ENCODE measurements at regions not wholly inside any gene's neighbourhood (a gene's known extent, or its start where the extent isn't known, plus 50 kb on each side); places are given as distances from the start of the nearest gene placed in this dataset.
A peak's percentile ranks its signal among the peaks of the same experiment; 100 is the strongest.
"Not testable (repeated sequence)": the region's sequence is repeated elsewhere in the genome, so short reads cannot be mapped to it uniquely, and the experiment has no call there.

DNA sequence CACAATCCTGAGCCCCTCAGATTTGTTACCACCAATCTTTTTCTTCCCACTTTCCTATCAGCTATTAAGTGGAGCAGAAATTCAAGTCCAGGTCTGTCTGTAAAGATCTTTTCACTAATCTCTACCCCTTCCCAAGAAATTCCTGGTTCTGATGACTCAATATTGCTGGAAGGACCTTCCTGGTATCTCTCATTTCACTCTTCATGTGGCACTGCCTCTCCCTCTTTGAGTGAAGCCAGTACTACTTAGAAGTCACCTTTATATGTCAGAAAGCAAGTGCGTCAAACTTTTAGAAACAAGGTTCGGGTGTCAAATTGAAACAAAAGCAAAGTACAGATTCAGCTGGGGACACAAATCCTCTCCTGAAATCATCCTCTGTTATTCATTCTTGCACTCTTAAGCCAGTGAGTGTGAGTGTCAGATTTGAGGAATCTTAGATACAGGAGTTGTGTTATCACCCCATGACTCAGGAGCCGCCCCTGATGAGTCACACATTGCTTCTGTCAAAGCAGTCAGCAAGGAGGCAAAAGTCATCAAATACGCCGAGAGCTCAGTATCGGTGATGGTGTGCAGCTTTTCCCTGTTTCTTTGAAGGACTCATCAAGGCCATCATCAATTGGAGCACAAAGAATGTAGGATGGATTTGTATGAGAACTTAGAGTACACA lies 313.0 kb downstream of the CETN3 start:
- no peaks in the 10 kb centered on the region for H3K4me1 ChIP-seq (replicated peaks in 1 of 2)
- in situ Hi-C loops (cut with MboI; ENCODE audit: low pct_unique_long_range_greater_than_20kb in 2 of 9, low sequenced_read_pairs in 9 of 9, unreplicated experiment in 9 of 9) = no loop called here
- no peak overlapping the region for H3K4me3 ChIP-seq
- 70 to 100% (median 82%) methylated on average over 1 to 6 of the region's 6 CpGs; no CpG with 5 or more reads in 1 of the 10 experiments for WGBS, 10 experiments
- no peak overlapping the region for H3K27ac ChIP-seq
- ATAC-seq (replicated peaks in 6 of 8) = peak in 7 of 8 experiments; percentile 51 to 96 (median 81)

DNA sequence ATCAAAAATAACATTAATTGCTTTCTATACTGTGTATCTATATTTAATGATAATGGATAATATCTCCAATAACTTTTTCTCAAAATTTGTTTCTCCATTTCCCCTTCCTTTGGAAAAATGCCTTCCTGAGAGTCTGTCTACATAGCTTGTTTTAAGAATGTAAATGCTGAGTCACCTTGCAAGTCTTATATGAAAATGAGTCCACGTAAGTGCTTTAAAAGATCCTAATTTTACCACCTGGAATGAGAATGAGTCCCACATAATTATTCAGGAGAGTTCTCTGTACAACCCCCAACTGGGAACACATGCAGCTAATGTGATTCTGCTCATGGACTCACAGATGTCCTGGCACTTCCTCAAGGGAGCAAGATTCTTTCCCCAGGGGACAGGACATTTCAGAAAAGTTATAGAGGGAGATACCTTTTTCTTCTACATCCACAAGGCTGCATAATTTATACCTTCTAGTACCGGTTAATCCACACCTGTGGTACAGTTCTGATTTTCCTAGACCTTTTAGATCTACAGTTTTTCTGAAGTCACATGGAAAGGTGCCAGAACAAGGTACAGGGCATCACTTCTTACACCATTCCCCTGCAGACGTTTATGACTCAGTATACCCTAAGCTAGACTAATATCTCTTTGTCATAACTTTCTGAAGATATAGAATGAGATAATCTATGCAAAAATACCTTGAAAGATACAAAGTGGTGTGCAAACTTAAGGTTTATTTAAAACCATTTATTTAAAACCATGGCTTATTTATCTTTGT lies 314.1 kb downstream of the CETN3 start:
- in situ Hi-C loops (cut with MboI; ENCODE audit: low pct_unique_long_range_greater_than_20kb in 2 of 9, low sequenced_read_pairs in 9 of 9, unreplicated experiment in 9 of 9) = no loop called here
- Histone ChIP-seq H3K27ac (no peak overlapping the region), H3K4me1 (replicated peaks in 1 of 2) (no peaks in the 10 kb centered on the region), H3K4me3 (no peak overlapping the region)
- no peak for ATAC-seq (replicated peaks in 6 of 8)
- WGBS, 10 experiments = 60 to 100% (median 82%) methylated on average over 1 to 3 of the region's 3 CpGs; no CpG with 5 or more reads in 2 of the 10 experiments

DNA sequence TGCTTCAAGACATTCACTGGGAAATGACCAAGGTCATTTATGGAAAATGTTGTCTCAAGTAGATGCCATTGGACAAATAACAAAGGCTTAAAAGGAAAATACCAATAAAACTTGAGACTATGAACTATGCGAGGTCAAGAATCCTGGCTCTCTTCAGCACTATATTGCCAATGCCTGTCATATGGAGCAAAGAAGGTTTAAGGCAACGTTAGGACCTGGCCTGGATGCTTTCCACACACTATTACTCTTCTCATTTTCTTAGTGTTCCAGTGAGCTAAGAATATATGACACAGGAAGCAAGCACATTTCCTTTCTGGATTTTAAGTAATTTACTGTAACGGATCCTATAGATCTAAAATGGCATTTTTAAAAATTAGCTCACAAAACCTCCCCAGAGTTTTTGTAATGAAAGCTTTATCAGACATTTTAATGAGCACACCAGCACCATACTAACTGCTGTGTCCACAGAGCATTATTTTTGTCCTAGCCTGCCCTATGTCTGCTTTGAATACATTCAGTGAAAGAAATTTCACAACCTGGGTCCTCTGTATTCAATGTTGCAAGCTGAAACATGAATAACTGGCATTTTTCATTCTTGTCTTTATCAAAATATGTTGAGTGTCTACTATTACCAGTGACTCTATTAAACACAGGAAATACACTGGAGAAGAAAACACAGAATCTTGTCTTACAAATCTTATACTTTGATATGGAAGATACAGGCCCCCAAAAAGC lies 315.6 kb downstream of the CETN3 start:
- Histone ChIP-seq H3K4me3 (no peak overlapping the region), H3K4me1 (replicated peaks in 1 of 2) (no peaks in the 10 kb centered on the region), H3K27ac (no peak overlapping the region)
- no peak for ATAC-seq (replicated peaks in 6 of 8)
- WGBS, 10 experiments = 10 to 88% (median 43%) methylated on average over 2 to 3 of the region's 3 CpGs
- in situ Hi-C loops (cut with MboI; ENCODE audit: low pct_unique_long_range_greater_than_20kb in 2 of 9, low sequenced_read_pairs in 9 of 9, unreplicated experiment in 9 of 9) = no loop called here

DNA sequence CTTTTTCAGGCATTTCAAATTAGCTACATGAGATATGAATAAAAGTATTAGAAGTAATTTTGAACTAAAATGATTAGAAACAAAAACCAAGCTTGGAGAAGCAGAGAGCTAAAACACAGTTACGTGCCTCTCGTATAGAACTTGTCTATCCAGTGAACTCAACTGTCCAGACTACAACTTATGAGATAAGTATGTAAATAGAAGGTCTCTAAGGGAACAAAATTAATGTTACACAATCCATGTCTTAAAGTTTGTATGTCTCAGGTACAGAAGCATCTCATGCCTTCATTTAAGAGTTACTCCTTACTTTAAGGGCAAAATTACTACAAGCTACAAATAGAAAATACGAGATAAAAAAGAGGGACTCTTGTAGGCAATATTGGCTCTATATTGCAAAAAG lies 316.8 kb downstream of the CETN3 start:
- no peak overlapping the region for H3K27ac ChIP-seq
- 31 to 100% (median 88%) methylated on average over 1 to 3 of the region's 3 CpGs; no CpG with 5 or more reads in 2 of the 10 experiments for WGBS, 10 experiments
- H3K4me1 ChIP-seq (replicated peaks in 1 of 2) = no peaks in the 10 kb centered on the region
- no peak overlapping the region for H3K4me3 ChIP-seq
- ATAC-seq (replicated peaks in 6 of 8) = no peak
- in situ Hi-C loops (cut with MboI; ENCODE audit: low pct_unique_long_range_greater_than_20kb in 2 of 9, low sequenced_read_pairs in 9 of 9, unreplicated experiment in 9 of 9) = no loop called here

DNA sequence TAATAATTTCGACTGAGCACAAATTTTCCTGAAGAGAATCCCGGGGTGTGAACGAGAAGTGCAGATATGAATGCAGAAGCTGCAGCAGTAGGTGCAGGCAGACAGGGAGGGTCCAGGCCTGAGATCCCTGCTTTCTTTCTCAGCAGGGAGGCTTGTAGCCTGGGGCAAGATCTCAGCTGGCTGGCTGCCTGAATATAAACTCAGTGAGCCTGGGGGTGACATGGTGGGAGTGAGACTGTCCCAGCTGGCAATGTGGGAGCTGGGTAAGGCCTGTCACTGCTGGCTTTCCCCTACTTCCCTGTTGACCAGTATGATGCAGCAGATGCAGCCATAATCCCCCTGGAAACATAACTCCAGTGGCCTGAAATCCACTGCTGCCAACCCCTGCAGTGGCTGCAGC lies 325.2 kb downstream of the CETN3 start:
- Histone ChIP-seq H3K27ac (no peak overlapping the region), H3K4me3 (no peak overlapping the region), H3K4me1 (replicated peaks in 1 of 2) (no peaks in the 10 kb centered on the region)
- ATAC-seq (replicated peaks in 6 of 8) = peak in 1 of 8 experiments; percentile 54
- in situ Hi-C loops (cut with MboI; ENCODE audit: low pct_unique_long_range_greater_than_20kb in 2 of 9, low sequenced_read_pairs in 9 of 9, unreplicated experiment in 9 of 9) = no loop called here
- 20 to 94% (median 67%) methylated on average over 1 to 3 of the region's 3 CpGs; no CpG with 5 or more reads in 4 of the 10 experiments for WGBS, 10 experiments

DNA sequence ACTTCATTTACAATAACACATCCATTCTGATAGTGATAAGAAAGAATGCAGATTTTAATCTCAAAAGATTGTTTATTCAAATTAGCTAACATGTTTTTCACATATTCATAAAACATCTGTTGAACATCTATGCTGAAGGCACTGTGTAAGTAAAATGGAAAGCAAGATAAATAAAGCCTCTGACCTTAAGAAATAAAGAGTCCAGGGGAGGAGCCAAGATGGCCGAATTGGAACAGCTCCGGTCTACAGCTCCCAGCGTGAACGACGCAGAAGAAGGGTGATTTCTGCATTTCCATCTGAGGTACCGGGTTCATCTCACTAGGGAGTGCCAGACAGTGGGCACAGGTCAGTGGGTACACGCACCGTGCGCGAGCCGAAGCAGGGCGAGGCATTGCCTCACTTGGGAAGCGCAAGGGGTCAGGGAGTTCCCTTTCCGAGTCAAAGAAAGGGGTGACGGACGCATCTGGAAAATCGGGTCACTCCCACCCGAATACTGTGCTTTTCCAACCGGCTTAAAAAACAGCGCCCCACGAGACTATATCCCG lies 336.5 kb downstream of the CETN3 start:
- peak in 1 of 8 experiments; percentile 46 for ATAC-seq (replicated peaks in 6 of 8)
- H3K4me1 ChIP-seq (replicated peaks in 1 of 2); in situ Hi-C loops (cut with MboI; ENCODE audit: low pct_unique_long_range_greater_than_20kb in 2 of 9, low sequenced_read_pairs in 9 of 9, unreplicated experiment in 9 of 9): not testable (repeated sequence)
- peak overlapping the region; percentile 17 to 62 (median 35) for H3K4me3 ChIP-seq
- 42 to 79% (median 54%) methylated on average over 1 to 9 of the region's 22 CpGs; no CpG with 5 or more reads in 6 of the 10 experiments for WGBS, 10 experiments
- H3K27ac ChIP-seq = peak overlapping the region; percentile 77 to 94

DNA sequence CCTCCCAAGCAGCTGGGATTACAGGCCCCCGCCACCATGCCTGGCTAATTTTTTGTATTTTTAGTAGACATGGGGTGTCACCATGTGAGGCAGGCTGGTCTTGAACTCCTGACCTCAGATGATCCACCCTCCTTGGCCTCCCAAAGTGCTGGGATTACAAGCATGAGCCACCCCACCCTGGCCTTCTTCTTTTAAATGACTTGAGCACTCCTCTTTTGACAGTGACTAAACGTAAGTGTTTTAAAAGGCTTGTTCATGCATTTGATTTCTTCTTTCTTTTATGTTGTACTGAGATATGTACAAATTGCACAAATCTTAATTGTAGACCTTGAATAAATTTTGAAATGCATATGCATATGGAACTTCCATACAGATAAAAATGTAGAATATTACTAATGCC lies 337.9 kb downstream of the CETN3 start:
- WGBS, 10 experiments = 33 to 100% (median 94%) methylated on average over 1 to 2 of the region's 2 CpGs; no CpG with 5 or more reads in 3 of the 10 experiments
- ATAC-seq (replicated peaks in 6 of 8) = peak in 2 of 8 experiments; percentile 66 to 74
- in situ Hi-C loops (cut with MboI; ENCODE audit: low pct_unique_long_range_greater_than_20kb in 2 of 9, low sequenced_read_pairs in 9 of 9, unreplicated experiment in 9 of 9) = no loop called here
- no peak overlapping the region for H3K4me3 ChIP-seq
- no peaks in the 10 kb centered on the region for H3K4me1 ChIP-seq (replicated peaks in 1 of 2)
- no peak overlapping the region for H3K27ac ChIP-seq

DNA sequence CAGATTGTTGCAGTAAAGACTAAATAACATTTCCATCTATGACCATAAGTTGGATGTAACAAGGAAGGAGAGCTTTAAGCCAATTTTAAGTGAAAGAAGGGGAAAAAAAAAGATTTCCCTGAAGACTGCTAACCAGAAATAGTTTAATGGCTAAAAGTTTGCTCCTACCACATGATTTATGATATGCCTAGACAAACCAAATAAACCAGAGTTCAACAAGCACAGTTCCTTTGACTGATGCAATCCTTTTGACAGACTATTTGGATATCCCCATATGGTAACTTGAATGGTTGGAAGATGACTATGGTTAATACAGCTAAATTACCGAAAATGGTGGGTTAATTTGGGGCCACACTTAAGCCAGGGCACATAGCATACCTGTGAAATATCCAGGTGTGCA lies 338.5 kb downstream of the CETN3 start:
- no peak overlapping the region for H3K4me3 ChIP-seq
- in situ Hi-C loops (cut with MboI; ENCODE audit: low pct_unique_long_range_greater_than_20kb in 2 of 9, low sequenced_read_pairs in 9 of 9, unreplicated experiment in 9 of 9) = no loop called here
- H3K4me1 ChIP-seq (replicated peaks in 1 of 2) = no peaks in the 10 kb centered on the region
- no peak overlapping the region for H3K27ac ChIP-seq
- WGBS, 10 experiments = 0 to 80% (median 29%) methylated on average over 1 of the region's 1 CpG; no CpG with 5 or more reads in 3 of the 10 experiments
- no peak for ATAC-seq (replicated peaks in 6 of 8)

DNA sequence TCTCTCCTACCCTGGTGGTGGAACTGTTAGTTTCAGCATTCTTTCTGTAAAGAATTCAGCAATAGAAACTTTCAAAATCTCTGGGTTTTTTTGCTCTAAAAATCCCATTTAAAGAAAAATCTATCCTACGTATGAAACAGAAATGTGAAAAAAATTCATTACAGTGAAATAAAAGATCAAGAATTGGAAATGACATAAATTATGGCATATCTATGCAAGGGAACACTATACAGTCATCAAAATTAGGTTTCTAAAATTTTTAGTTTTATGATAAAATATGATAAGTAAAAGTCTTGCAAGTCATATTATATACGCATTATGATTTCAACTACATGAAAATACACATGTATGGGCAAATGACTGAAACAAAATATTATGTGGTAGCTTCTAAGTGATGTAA lies 342.6 kb downstream of the CETN3 start:
- H3K4me1 ChIP-seq (replicated peaks in 1 of 2) = no peaks in the 10 kb centered on the region
- no peak for ATAC-seq (replicated peaks in 6 of 8)
- in situ Hi-C loops (cut with MboI; ENCODE audit: low pct_unique_long_range_greater_than_20kb in 2 of 9, low sequenced_read_pairs in 9 of 9, unreplicated experiment in 9 of 9) = no loop called here
- H3K27ac ChIP-seq = no peak overlapping the region
- H3K4me3 ChIP-seq = no peak overlapping the region
- 27 to 100% (median 91%) methylated on average over 1 to 2 of the region's 2 CpGs; no CpG with 5 or more reads in 1 of the 10 experiments for WGBS, 10 experiments

DNA sequence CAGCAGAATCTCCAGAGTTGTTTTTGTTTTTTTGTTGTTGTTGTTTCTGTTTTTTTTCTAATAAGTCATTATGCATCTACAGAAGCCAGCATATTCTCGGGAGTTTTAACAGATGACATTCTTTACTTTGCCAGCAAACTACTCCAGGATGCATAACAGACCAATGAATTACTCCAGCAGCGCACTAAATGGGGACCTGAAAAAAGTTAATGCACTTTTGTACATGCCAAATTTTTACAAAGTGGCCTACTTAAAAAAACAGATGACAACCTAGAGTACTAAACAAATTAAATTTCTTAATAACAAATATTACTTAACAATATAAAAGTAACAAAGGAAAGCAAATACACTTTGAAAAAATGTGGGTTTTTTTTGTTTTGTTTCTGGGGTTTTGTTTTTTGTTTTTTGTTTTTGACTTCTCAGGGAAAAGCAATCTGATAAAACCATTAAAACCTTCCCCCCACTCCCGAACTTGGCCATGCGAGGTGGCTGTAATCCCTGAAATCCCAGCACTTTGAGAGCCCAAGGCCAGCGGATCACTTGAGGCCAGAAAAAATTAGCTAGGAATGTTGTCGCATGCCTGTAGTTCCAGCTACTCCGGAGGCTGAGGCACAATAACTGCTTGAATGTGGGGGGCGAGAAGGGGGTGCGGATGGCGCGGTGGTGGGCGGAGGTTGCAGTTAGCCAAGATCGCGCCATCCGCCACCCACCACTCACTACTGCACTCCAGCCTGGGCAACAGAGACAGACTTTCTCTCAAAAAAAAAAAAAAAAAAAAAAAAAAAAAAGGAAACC lies 352.4 kb downstream of the CETN3 start:
- Histone ChIP-seq H3K4me1 (replicated peaks in 1 of 2) (no peaks in the 10 kb centered on the region), H3K27ac (no peak overlapping the region), H3K4me3 (no peak overlapping the region)
- 9 to 96% (median 81%) methylated on average over 2 to 10 of the region's 15 CpGs for WGBS, 10 experiments
- no peak for ATAC-seq (replicated peaks in 6 of 8)
- in situ Hi-C loops (cut with MboI; ENCODE audit: low pct_unique_long_range_greater_than_20kb in 2 of 9, low sequenced_read_pairs in 9 of 9, unreplicated experiment in 9 of 9) = no loop called here

DNA sequence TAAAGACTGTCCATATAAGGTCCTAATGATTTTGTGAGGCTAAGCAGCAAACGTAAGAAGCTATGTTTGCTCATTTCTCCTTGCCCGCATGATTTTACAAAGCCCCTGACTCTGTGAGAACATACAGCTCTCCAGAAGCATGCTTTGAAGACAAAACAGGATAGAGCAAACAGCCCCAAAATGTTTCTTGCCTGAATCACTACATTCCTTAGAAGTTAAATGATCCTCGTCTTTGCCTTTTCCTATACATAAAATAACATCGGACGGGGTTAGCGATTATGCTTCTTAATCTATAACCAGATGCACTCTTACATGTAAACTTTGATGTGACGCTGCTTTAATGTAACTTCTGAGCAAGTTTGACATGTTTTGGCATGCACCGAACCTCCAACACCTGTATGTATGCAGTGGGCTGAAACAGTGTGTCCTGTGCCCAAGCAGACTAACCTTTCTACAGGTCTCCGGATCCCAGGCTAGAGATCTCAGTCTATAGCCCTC lies 353.7 kb downstream of the CETN3 start:
- H3K27ac ChIP-seq = no peak overlapping the region
- ATAC-seq (replicated peaks in 6 of 8) = peak in 1 of 8 experiments; percentile 72
- 28 to 100% (median 87%) methylated on average over 1 to 9 of the region's 9 CpGs for WGBS, 10 experiments
- H3K4me1 ChIP-seq (replicated peaks in 1 of 2) = no peaks in the 10 kb centered on the region
- in situ Hi-C loops (cut with MboI; ENCODE audit: low pct_unique_long_range_greater_than_20kb in 2 of 9, low sequenced_read_pairs in 9 of 9, unreplicated experiment in 9 of 9) = no loop called here
- H3K4me3 ChIP-seq = no peak overlapping the region

DNA sequence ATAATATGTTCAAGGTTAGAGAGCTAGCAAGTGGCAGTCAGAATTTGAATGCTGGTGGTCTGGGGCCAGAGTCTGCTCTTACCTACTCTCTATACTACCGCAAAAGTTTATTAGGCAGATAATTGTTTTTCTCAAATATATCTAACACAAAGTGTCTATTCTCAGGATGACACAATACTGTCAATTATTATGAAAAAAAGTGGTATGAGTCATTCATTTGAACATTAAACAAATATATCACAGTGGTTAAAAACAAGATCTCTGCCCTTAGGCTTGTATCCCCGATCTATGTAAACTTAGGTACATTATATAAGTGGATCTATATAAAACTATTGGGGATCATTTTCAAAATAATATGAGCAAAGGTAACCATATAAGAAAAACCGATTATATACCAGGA lies 354.9 kb downstream of the CETN3 start:
- Histone ChIP-seq H3K27ac (no peak overlapping the region), H3K4me3 (no peak overlapping the region), H3K4me1 (replicated peaks in 1 of 2) (no peaks in the 10 kb centered on the region)
- ATAC-seq (replicated peaks in 6 of 8) = no peak
- in situ Hi-C loops (cut with MboI; ENCODE audit: low pct_unique_long_range_greater_than_20kb in 2 of 9, low sequenced_read_pairs in 9 of 9, unreplicated experiment in 9 of 9) = no loop called here
- WGBS, 10 experiments = 50 to 100% (median 82%) methylated on average over 1 to 3 of the region's 3 CpGs; no CpG with 5 or more reads in 1 of the 10 experiments
